ENCODE measurements at regions not wholly inside any gene's neighbourhood (a gene's known extent, or its start where the extent isn't known, plus 50 kb on each side); places are given as distances from the start of the nearest gene placed in this dataset.

DNA sequence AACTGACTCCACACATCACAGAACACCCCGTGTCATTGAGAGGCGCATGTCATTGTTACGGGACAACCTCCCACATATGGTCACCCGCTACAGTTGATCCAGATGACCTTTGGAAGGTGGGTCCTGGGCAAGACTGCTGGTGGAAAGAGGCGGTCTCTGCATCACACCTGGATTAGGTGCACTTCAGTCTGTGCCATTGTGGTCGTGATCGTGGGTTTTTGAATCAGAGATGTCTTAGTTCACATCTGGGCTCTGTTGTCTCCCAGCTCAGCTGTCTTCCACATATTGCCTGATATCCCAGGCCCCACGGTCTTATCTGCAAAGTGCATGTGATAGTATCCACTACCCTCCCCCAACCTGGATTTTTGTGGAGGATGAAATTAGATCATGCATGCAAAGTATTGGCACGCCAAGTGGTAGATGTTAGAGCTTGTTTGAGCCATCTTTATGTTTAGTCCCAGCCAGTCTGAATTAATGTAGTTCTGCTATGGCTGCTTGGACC is 208.7 kb upstream of the FOXN3 start:
- DNase-seq: no peak

DNA sequence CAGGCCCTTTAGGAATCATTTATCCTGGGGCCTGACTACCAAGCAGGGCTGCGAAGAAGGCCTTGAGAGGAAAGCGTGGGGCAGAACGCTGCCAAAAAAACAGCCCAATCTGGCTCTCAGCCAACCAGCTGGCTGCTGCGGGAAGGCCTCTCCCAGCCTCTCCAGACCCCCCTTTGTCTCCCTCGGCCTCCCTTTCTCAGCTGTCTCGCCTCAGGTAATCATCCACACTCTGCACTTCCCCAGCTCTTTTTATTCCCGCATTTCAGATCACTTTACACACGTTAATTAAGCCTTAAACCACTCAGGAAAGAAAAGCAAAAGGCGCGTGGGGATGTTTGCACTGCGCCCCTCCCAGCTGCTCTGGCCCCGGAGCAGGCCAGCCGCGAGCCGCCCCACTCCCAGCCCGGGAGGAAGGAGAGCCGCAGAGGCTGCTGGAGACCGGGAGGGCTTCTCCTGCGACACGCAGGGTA is 208.2 kb upstream of the FOXN3 start:
- peak; percentile 83 for DNase-seq

DNA sequence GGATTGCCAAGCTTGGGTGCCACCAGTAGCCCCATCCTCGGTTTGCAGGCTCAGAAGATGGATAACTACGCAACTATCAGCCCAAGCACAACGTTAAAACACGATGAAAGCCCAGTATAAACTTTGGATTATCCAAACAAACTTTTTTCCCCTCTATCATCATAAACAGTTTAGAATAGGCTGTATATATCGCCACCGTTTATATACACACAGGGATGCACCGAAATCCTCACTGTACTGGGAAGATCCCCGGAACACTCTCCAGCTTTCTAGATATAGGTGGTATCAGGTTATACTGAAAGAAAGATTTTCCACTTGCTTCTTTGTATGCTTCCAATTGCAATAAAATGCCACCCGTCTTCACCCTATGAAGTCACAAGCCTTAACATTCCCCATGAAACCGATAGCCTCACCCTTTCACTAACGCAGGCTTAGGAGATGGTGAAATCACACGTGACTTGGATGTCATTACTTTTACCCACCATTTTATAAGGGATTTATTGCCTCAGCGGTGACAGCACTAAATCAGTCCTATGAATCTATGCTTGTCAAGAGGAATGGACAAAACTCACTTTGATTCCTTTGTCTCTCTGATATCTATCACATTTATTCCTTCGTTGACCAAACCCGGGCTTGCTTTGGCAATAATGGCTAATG is 207.6 kb upstream of the FOXN3 start:
- DNase-seq: no peak

DNA sequence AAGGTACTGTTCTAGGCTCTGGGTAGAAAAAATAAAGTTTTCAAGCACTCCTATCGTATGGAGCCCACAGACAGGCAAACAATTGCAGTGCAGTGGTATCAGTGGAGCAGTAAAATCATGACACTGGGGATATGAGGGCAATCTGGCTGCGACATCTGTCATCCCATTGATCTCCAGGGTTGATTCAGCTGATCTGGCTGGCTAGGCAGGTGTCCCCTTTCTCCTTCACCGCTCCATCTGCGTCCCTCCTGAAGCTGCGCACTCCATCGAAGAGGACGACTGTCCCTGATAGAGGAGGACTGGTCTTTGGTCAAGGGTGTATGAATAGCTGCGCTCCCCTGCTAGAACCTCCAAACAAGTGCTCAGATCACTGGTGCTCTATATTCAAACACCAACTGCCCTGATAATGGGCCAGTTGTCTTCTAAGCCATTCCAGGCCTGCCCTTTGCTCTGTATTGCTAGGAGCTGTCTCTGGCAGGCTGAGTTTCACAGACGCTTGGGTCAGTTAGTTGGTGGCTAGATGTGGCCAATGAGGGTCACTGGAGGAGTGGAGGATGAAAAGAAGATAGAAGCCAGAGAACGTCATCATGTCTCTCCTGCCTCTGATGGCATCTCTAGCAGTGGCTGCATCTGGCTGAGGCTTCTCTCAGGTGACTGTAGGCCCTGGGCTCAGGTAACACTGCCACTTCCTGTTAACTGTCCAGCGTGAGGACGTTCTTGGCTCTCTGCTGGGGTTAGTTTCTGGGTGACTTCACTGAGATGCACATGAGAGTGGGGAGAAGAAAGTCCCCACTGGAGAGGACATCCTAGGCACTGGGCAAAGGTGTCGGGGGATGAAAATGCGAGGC is 205.0 kb upstream of the FOXN3 start:
- DNase-seq: no peak

DNA sequence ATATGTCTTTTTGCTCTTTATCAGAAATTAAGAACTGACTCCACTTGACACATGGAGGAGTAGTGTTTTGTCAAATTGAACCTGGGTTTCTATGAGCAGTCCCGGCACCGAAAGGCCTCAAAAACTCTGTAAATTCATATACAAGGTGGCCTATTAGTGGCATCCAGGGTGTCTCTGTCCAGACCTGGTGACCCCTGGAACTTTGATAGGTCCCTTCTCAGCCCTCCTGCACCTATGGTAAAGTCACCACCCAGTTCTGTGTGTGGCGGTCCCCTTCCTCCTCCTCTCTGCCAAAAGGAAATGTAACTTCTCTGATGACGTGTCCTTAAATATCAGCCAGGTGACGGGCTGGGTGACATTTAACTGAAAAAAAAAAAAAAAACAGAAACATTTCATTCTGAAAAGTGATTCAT is 204.0 kb upstream of the FOXN3 start:
- DNase-seq: no peak

DNA sequence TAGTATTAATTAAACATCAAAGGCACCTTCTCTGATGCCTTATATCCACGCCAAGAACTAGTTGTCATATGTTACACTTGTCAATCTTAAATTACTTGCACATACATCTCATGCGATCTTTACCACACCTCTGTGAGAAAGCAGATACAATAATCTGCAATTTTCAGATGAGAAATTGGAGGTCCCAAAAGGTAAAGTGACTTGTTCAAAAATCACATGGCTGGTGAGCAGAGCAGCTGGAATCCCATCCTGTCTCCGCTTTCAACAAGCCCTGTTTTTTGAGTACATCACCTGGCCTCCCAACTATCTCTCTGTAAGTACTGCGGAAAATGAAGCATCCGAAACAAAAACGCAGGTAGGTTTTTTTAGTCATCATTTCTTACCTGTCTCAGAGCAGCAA is 203.4 kb upstream of the FOXN3 start:
- no peak for DNase-seq

DNA sequence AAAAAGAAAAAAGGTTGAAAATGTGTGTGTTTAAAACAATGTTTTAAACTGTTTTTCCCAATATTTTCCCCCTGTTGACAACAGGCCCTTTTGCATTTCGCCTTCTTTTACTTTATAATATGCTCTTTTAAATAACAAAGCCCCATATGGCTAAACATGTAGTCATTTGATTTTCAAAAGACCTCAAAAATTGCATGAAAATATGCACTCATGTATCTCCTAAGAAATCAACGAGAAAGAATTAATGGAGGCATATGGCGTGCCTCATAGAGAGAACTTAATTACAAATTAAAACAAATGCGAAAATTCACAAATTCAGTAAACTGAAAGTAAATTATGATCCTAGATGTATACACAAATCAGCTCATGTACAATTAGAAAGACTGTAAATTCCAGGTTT is 202.6 kb upstream of the FOXN3 start:
- no peak for DNase-seq

DNA sequence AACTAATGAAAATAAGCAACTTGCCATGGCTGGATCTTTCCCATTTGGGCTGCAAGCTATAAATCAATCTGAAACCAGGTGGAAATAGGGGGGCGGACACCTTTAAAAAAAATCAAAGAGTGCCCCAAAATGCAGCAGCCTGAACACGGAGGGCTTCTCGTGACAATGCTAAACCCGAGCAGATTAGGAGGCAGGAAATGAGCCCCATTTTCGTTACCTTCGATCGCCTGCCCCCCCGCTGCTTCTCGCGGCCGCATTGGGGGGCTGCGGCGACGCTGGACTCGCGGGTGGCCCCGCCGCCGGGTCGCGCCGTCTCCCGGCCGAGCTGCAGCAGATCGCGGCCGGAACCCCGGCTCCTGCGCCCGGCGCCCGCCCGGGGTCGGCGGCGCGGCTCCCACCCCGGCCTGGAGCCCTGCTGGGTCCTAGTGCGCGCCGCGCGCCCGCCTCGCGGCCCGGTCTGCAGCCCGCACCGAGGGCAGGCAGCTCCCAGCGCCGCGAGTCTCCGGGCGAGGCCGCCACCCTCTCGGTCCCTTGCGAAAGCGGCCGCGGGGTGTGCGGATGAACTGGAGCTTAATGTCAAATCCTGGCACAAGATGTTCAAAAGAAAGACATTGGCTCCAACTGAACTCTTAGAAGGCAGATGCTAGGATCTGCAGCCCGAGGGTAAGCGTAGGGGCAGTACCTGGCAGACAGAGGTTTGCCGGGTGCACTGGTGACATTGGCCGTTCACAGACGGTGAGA is 201.9 kb upstream of the FOXN3 start:
- DNase-seq: peak; percentile 84

DNA sequence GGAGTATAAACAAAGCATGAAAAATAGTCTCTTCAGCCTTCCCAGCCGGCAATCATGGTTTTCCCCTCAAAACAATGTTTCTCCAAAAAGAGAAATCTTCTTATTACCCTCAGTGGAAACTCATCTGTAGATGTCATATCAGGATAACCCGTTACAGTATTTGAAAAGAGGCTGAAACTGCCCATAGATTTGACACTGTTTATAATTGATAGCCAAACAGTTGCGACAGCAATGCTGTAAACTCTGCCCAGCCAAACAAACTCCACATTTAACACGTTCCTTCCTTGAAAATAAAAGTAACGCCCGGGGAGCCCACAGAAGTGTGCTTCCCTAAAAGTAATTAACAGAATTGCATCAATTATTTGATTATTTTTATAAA is 201.3 kb upstream of the FOXN3 start:
- no peak for DNase-seq

DNA sequence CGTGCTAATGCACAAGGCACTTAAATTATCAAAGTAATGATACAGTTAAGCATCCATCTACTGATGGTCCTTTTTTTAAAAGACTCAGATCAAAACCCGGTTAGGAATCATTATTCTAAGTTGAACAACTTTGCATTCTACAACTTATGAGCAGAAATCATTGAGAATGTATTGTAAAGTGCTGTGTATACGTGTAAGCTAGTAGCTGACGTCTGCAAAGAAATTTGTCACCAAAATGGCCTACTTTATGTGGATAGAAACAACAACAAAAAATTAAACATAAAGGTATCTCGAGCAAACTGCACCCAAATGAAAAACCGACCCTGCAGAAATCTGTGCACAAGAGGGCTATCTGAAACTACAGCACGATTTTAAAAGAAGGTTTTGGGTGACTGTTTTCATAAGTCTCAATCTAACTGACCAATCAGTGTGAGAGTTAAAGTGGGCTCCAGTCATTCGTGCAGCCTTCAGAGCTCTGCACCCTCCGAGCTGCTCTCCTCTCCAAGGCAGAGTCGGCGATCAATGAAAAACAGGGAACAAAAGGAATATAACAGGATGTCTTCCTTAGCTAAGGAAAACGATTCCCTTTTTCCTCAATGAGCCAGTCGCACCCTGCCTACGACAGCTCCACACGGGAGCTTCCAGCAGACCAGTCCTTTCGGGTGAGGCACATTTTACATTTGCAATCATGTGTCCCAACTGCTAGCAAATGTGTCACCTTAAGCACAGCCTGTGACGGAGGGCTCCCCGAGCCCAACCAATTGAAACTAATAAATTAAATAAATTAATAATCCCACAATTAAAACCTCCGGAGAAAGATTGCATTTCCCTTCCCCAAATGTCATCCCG is 200.7 kb upstream of the FOXN3 start:
- peak; percentile 71 for DNase-seq

DNA sequence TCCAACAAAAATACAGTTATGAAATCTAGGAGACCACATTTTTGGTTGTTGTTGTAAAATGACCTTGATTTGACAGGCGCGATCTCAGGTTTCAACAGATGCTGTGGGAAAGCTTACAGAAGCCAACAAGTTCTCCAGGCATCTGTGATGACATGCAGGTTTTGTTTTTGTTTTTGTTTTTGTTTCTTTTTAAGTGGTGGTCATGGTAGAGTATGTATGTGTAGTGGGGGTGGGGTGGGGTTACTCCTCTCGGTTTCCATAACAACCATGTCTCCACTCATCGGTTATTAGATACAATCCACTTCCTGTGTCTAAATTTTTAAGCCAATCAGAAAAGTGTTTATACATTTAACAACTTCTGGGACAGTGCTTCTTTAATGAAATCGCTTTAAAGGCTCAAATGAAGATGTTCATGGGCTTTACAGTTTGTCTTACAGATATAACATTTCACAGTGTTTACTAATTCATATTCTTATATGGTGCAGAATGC is 199.9 kb upstream of the FOXN3 start:
- DNase-seq: peak; percentile 49

DNA sequence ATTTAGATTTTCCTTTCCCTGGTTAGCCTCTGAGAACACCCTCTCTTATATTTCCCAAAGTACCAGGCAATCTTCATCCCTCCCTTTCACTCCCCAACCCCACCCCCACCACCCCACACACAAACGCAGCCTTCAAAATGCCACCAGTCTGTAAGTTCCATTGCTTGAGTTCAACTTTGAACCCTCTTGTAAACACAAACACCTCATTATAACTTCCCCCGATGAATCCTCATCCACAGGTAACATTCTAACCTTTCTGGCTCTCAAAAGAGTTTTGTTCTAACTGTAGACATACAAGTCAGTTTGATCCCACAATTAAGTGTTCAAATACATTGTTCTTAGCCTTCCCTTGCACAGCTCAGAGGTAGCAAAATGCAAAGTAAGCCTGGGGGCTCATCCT is 199.4 kb upstream of the FOXN3 start:
- no peak for DNase-seq

DNA sequence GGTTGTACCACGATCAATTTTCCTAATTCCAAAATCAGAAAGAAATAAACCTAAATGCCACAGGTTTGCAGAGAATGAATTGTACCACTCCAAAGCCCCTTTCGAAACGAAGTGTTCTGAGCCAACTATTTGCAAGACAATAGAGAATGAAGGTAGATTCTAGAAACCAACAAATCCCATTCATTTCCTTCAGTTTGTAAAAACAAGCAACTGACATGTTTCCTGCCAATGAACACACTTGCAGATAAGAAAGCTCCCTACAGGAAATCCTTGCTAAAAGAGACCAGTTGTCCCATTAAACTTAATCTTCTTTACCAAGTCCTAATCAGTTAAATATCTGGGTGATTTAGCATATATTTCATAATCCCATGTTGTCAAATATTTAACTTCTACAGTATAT is 198.4 kb upstream of the FOXN3 start:
- DNase-seq: no peak

DNA sequence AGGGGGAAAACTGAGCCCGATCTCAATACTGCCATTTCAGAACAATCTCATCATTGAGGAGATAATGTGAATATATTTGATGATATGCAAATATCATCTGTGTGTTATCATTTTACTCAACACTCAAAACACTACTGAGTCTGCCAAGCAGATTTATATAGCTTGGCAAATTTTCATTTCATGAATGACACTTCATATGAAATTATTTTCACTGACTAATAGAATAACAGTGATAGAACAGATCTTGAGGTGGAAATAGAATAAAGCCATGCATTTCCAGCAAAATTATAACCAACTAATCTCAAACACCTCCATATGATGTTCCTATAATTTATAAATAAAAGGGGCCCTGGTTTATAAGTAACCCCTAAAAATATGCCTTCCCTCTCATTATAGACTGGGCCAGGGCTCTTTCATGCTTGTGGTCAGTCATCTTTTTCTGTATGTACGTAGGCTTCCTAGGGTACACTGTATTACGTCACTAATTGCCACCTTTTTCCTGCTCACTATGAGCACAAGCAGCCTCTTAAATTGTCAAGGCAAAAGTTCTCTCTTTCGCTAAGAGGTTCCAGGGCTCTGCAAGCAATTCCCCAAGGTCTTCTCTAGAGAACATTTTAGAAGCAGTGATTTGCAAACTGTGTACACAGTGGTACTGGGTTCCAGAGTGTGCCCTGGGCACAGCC is 197.1 kb upstream of the FOXN3 start:
- no peak for DNase-seq

DNA sequence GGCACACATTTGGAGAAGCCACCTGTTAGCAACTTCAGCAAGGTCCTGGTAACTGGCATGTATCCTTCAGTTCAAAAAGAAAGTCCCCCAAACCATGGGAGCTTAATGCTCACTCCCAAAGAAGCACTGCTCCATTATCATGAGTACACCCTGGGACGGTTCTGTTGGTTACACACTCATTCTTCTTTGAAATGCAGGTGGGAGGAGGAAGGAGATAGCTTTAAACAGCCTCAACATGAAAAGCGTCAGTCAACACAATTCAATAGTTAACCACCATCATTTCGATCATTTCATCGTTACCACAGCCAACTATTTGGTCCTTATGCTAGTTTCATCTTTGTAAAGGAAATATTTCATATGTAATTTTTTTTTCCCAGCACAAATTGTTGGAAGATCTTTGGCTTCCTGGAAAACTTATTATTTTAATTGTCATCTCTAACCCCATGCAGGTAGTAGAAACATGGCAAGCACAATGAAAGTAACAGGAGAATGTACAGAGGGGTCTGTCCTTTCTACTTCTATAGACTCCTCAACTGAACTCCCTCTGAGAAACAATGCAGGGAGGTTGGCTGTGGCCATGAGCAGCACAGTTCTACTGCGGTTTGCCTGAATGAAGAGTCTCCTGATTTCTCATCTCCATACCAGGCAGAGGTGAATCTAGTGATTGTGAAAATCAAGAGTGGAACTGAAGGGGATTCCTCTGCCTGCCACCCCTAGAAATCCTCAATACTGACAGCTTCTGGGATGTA is 196.4 kb upstream of the FOXN3 start:
- DNase-seq: no peak

DNA sequence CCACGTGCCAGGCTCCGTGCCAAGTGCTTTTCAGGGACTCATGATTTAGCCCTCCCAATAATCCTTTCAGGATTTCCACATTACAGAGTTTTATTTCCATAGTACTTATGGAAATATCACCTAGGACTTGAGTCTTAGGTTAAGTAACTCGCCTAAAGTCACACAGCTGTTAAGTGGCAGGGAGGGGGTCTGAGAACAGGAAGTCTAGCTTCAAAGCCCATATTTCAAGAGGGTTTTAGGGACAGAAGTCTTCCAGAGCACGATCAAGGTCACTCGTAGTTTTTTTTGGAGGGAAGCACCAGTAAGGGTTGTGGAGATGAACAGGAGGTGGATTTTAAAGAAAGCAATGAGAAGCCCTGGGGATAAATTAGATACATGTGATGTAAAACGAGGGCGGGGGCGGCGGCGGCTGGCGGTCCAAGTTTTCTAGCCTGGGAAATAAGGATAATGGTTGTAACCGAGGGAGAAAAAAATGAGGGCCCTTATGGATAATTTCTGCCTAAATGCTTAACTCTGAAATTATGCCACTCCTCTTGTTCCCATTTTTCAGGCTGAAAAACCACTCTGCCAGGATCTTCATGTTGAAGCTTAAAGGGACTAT is 192.6 kb upstream of the FOXN3 start:
- DNase-seq: no peak

DNA sequence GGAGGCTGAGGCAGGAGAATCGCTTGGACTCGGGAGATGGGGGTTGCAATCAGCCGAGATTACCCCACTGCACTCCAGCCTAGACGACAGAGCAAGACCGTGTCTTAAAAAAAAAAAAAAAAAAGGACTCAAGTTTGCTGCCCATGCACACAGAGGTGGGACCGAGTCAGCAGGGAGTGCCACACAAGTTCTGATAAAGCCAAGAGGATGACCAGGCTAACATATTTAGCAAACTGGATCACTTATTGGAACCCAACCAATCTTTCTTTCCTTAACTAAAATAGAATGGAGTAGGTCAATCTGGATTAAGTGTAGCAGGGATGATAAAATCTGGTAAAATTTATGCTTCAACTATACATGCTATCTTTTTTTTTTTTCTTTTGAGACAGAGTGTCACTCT is 190.4 kb upstream of the FOXN3 start:
- no peak for DNase-seq

DNA sequence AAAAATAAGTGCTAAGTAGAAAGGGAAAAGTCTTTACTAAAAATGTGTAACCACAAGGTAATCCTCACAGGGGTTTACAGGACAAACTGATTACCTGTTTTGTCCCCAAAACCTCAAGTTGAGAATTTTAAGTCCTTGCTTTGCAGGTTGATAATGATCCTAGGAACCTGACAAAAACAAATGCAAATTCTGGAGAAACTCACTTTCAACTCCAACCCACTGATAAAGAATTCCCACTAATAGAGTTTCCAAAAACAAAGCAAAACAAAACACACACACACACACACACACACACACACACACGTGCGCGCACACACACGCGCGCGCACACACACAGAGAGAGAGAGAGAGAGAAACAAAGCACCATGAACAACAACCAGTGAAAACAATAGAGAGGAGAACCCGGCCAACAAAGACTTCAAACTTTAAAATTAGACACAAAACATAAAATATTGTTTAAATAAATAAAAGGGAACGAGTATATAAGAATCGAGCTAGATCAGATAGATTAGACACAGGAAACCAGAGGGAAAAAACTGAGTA is 187.0 kb upstream of the FOXN3 start:
- DNase-seq: no peak

DNA sequence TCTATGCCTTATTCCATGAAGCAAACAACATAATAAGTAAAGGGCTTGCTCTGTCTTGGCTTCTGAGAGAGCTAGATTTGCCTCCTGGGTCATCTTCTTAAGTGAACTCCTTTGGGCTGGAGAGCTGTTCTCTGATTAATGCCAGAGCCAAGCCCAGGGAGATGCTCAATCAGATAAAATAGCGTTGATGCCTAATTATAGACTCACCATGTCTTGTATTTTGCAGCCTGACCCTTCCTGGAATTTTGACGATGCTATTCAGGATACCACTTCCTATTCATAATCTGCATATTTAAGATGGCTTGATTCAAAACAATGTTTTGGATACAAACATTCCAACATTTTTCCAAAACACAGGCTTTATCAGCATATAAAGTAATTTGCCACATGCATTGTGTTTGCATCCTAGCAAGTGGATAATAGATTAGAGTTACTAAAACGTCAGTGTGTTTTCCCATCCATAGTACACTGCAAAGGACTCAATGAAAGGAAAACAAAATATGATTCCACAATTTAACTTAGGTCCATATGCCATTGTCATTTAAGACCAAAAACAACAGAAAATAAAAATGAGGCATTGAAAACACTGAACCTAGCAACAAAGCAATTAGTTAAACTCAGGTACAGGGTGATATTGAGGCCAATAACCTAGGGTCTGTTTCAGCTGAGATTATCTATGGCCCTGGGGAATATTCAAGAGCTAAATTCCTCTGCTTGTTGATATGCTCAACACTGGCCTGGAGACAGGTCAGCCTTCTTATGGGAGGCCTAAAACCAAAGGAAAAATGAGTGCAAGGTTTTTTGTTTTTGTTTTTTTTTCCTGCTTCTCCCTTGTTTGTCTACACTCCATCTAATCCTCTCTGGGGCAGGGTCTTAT is 184.2 kb upstream of the FOXN3 start:
- no peak for DNase-seq
